CD14-positive monocyte (primary cell): ENCODE measurements at regions not wholly inside any gene's neighbourhood (a gene's known extent, or its start where the extent isn't known, plus 50 kb on each side); places are given as distances from the start of the nearest gene placed in this dataset.
A peak's percentile ranks its signal among the peaks of the same experiment; 100 is the strongest.

Source experiments
- DNase-seq, 3 donors: peaks; one replicate each; pipeline ENCODE4 v3.0.0-alpha.2; 2011 to 2022
- H2AFZ ChIP-seq: 2 replicates; pipeline ENCODE4 v1.6.0; 2012; ENCODE audit warnings: mild to moderate bottlenecking, low read depth, low read length, inconsistent platforms; ENCODE audit not compliant: insufficient read depth, poor library complexity, severe bottlenecking
- H3K27ac ChIP-seq, 2 donors: 1 replicate in 1 of 2; 2 replicates in 1 of 2; pipeline ENCODE4 v1.5.1; 2012 to 2013; ENCODE audit warnings: low read length in 2 of 2, control low read depth in 1 of 2, inconsistent platforms in 1 of 2, low read depth in 1 of 2, mild to moderate bottlenecking in 1 of 2
- H3K27me3 ChIP-seq, 2 donors: one replicate each; pipeline versions ENCODE4 v1.6.0 to v1.6.1; 2011 to 2013; ENCODE audit warnings: low read length in 2 of 2; ENCODE audit not compliant: control insufficient read depth in 2 of 2, insufficient read depth in 2 of 2
- H3K36me3 ChIP-seq, 2 donors: replicated peaks in 1 of 2; 1 replicate in 1 of 2; 2 replicates in 1 of 2; pipeline versions ENCODE4 v1.5.1 to v1.6.1; 2012 to 2013; ENCODE audit warnings: low read length in 2 of 2, control low read depth in 1 of 2, inconsistent platforms in 1 of 2, mild to moderate bottlenecking in 1 of 2; ENCODE audit not compliant: insufficient read depth in 2 of 2, control insufficient read depth in 1 of 2
- H3K4me1 ChIP-seq, 2 donors: 1 replicate in 1 of 2; 2 replicates in 1 of 2; pipeline versions ENCODE4 v1.5.1 to v1.6.1; 2012 to 2013; ENCODE audit warnings: low read length in 2 of 2, control low read depth in 1 of 2, inconsistent platforms in 1 of 2, mild to moderate bottlenecking in 1 of 2, moderate library complexity in 1 of 2; ENCODE audit not compliant: insufficient read depth in 2 of 2, control insufficient read depth in 1 of 2
- H3K4me2 ChIP-seq: replicated peaks from 2 replicates; pipeline ENCODE3; 2012; ENCODE audit warnings: low read length, moderate library complexity, mild to moderate bottlenecking; ENCODE audit not compliant: poor library complexity, severe bottlenecking; ENCODE audit errors: extremely low read depth
- H3K4me3 ChIP-seq, 3 experiments: fragments of 200-600 bp in 1 of 3; sonication (generic) in 1 of 3; replicated peaks in 1 of 3; 1 replicate in 2 of 3; 2 replicates in 1 of 3; pipeline ENCODE4 v1.5.1; 2011 to 2013; ENCODE audit warnings: low read length in 3 of 3, mild to moderate bottlenecking in 3 of 3, control low read depth in 2 of 3, low read depth in 2 of 3, inconsistent platforms in 1 of 3, moderate library complexity in 1 of 3
- H3K79me2 ChIP-seq: 2 replicates; pipeline ENCODE4 v1.6.0; 2012; ENCODE audit warnings: mild to moderate bottlenecking, control low read depth, inconsistent platforms, low read length, moderate library complexity; ENCODE audit not compliant: insufficient read depth
- H3K9ac ChIP-seq: 2 replicates; pipeline ENCODE4 v1.6.0; 2017; ENCODE audit warnings: low read length, mild to moderate bottlenecking; ENCODE audit not compliant: insufficient read depth, poor library complexity, severe bottlenecking
- H3K9me3 ChIP-seq, 2 donors: replicated peaks in 1 of 2; 1 replicate in 1 of 2; 2 replicates in 1 of 2; pipeline versions ENCODE4 v1.5.1 to v1.6.1; 2012 to 2013; ENCODE audit warnings: low read length in 2 of 2, control low read depth in 1 of 2; ENCODE audit not compliant: control insufficient read depth in 1 of 2, insufficient read depth in 1 of 2
- H4K20me1 ChIP-seq: 2 replicates; pipeline ENCODE4 v1.6.0; 2012; ENCODE audit warnings: mild to moderate bottlenecking, low read length, control low read depth, moderate library complexity; ENCODE audit not compliant: insufficient read depth
- H3K27ac Mint-ChIP-seq, 7 donors: one replicate each; pipeline ENCODE4 v1.8.0; 2020; ENCODE audit warnings: mild to moderate bottlenecking in 7 of 7, mixed read lengths in 7 of 7, moderate library complexity in 6 of 7, inconsistent platforms in 2 of 7
- H3K27me3 Mint-ChIP-seq, 3 donors: one replicate each; pipeline ENCODE4 v1.8.0; 2021 to 2022; ENCODE audit warnings: low read depth in 3 of 3, mild to moderate bottlenecking in 3 of 3, mixed read lengths in 3 of 3, moderate library complexity in 3 of 3, inconsistent platforms in 1 of 3
- H3K36me3 Mint-ChIP-seq, 2 donors: one replicate each; pipeline ENCODE4 v1.8.0; 2020; ENCODE audit warnings: mixed read lengths in 2 of 2, inconsistent platforms in 1 of 2, mild to moderate bottlenecking in 1 of 2
- H3K4me1 Mint-ChIP-seq: one replicate; pipeline ENCODE4 v1.8.0; 2020; ENCODE audit warnings: mild to moderate bottlenecking, mixed read lengths
- H3K4me3 Mint-ChIP-seq, 2 donors: one replicate each; pipeline ENCODE4 v1.8.0; 2020; ENCODE audit warnings: mild to moderate bottlenecking in 2 of 2, mixed read lengths in 2 of 2, moderate library complexity in 1 of 2
- H3K9me3 Mint-ChIP-seq, 7 donors: one replicate each; pipeline ENCODE4 v1.8.0; 2020 to 2022; ENCODE audit warnings: mixed read lengths in 7 of 7, mild to moderate bottlenecking in 6 of 7, moderate library complexity in 6 of 7, inconsistent platforms in 2 of 7
- CTCF ChIP-seq: fragments of 200-600 bp; IDR thresholded peaks from one replicate; pipeline ENCODE4 v1.8.0; 2022; ENCODE audit warnings: antibody characterized with exemption, mild to moderate bottlenecking
- WGBS: methylation state at CpG from one replicate; pipeline ENCODE4 v1.1.5; 2013; ENCODE audit warnings: missing lambda C conversion rate; ENCODE audit not compliant: insufficient coverage; 5-methylcytosine and 5-hydroxymethylcytosine counted together
- intact Hi-C, 2 donors: fragments of 100-400 bp; cut with micrococcal nuclease; formaldehyde crosslinking; loops; one replicate each; pipeline versions ENCODE4 v1.15.0 to v1.15.1; 2023

GRCh38 chr11:71120471-71120896 is 131.9 kb downstream of the SHANK2 start:
- Histone ChIP-seq H3K4me3 (no peak overlapping the region), H3K36me3 (no peaks in the 10 kb centered on the region), H2AFZ (no peak overlapping the region), H3K9me3 (no peaks in the 10 kb centered on the region), H4K20me1 (no peaks in the 10 kb centered on the region), H3K4me1 (no peaks in the 10 kb centered on the region), H3K27ac (no peak overlapping the region), H3K4me2 (no peak overlapping the region), H3K9ac (no peak overlapping the region), H3K79me2 (no peaks in the 10 kb centered on the region), H3K27me3 (peaks cover 0 to 3% of the 10 kb centered on the region in 2 donors)
- DNase-seq, result no peak
- Mint-ChIP-seq H3K27ac (peak overlapping the region in 1 of 7 donors; percentile 16), H3K4me1 (peaks cover 2% of the 10 kb centered on the region), H3K9me3 (peaks cover 0 to 10% (median 2%) of the 10 kb centered on the region in 7 donors), H3K36me3 (no peaks in the 10 kb centered on the region), H3K4me3 (no peak overlapping the region), H3K27me3 (peaks cover 10 to 15% (median 14%) of the 10 kb centered on the region in 3 donors)
- no peak for TF ChIP-seq CTCF
- intact Hi-C loops, result no loop called here
- 27% methylated on average over 2 of the region's 7 CpGs for WGBS

- Mint-ChIP-seq H3K9me3 (peaks cover 0 to 10% (median 2%) of the 10 kb centered on the region in 7 donors), H3K27me3 (peaks cover 8 to 15% (median 14%) of the 10 kb centered on the region in 3 donors), H3K4me1 (peaks cover 2% of the 10 kb centered on the region), H3K4me3 (no peak overlapping the region), H3K36me3 (no peaks in the 10 kb centered on the region), H3K27ac (no peak overlapping the region)
- Histone ChIP-seq H3K9me3 (no peaks in the 10 kb centered on the region), H3K4me2 (no peak overlapping the region), H3K4me3 (no peak overlapping the region), H3K36me3 (no peaks in the 10 kb centered on the region), H4K20me1 (no peaks in the 10 kb centered on the region), H3K4me1 (no peaks in the 10 kb centered on the region), H2AFZ (no peak overlapping the region), H3K27me3 (peaks cover 0 to 3% of the 10 kb centered on the region in 2 donors), H3K9ac (no peak overlapping the region), H3K79me2 (no peaks in the 10 kb centered on the region), H3K27ac (no peak overlapping the region)
- WGBS, result 94% methylated on average over 6 of the region's 9 CpGs
- no peak for TF ChIP-seq CTCF
- DNase-seq, result no peak
- intact Hi-C loops, result no loop called here
Observed at GRCh38 chr11:71119656-71120269, 132.6 kb downstream of the SHANK2 start.
